Karpas-422 (cell line): ENCODE measurements at regions not wholly inside any gene's neighbourhood (a gene's known extent, or its start where the extent isn't known, plus 50 kb on each side); places are given as distances from the start of the nearest gene placed in this dataset.
"Not testable (repeated sequence)": the region's sequence is repeated elsewhere in the genome, so short reads cannot be mapped to it uniquely, and the experiment has no call there.

Experiments used
- DNase-seq: peaks from one replicate; pipeline ENCODE4 v3.0.0-alpha.2; 2015
- H2AFZ ChIP-seq: fragments of 200-600 bp; sonication (generic); 2 replicates; pipeline ENCODE4 v1.6.1; 2014; ENCODE audit warnings: antibody characterized with exemption, low read length, mixed read lengths
- H3K27ac ChIP-seq: fragments of 200-600 bp; sonication (generic); 2 replicates; pipeline ENCODE4 v1.5.1; 2014; ENCODE audit warnings: mild to moderate bottlenecking, low read length, moderate library complexity
- H3K27me3 ChIP-seq: fragments of 200-600 bp; sonication (generic); 2 replicates; pipeline ENCODE4 v1.6.1; 2014; ENCODE audit warnings: low read length, mixed read lengths
- H3K36me3 ChIP-seq: fragments of 200-600 bp; sonication (generic); 2 replicates; pipeline ENCODE4 v1.6.1; 2014; ENCODE audit warnings: low read length, mixed read lengths; ENCODE audit not compliant: insufficient read depth
- H3K4me1 ChIP-seq: fragments of 200-600 bp; sonication (generic); 2 replicates; pipeline ENCODE4 v1.6.1; 2014; ENCODE audit warnings: mild to moderate bottlenecking, low read length, mixed read lengths
- H3K4me2 ChIP-seq: fragments of 200-600 bp; sonication (generic); 2 replicates; pipeline ENCODE4 v1.6.1; 2014; ENCODE audit warnings: low read length, low read depth, mild to moderate bottlenecking; ENCODE audit not compliant: poor library complexity, severe bottlenecking
- H3K4me3 ChIP-seq: fragments of 200-600 bp; sonication (generic); 2 replicates; pipeline ENCODE4 v1.5.1; 2014; ENCODE audit warnings: mild to moderate bottlenecking, antibody characterized with exemption, low read length, mixed read lengths
- H3K79me2 ChIP-seq: fragments of 200-600 bp; sonication (generic); 2 replicates; pipeline ENCODE4 v1.6.1; 2014; ENCODE audit warnings: mild to moderate bottlenecking, low read length, mixed read lengths
- H3K9ac ChIP-seq: fragments of 200-600 bp; sonication (generic); 2 replicates; pipeline ENCODE4 v1.6.0; 2014; ENCODE audit warnings: low read length
- H3K9me2 ChIP-seq: fragments of 200-600 bp; sonication (generic), shearing (Covaris generic); replicated peaks from 2 replicates; pipeline ENCODE4 v1.6.0; 2014; ENCODE audit warnings: mild to moderate bottlenecking, low read length, moderate library complexity; ENCODE audit not compliant: insufficient read depth
- H3K9me3 ChIP-seq: fragments of 300-700, 200-600 bp; sonication (generic); 2 replicates; pipeline ENCODE4 v1.6.1; 2014; ENCODE audit warnings: low read length, mixed read lengths
- H4K20me1 ChIP-seq: fragments of 200-600 bp; sonication (generic); 2 replicates; pipeline ENCODE4 v1.6.1; 2014; ENCODE audit warnings: mild to moderate bottlenecking, antibody characterized with exemption, low read length, low read depth; ENCODE audit not compliant: insufficient read depth

- Histone ChIP-seq H4K20me1 (no peaks in the 10 kb centered on the region), H3K79me2 (no peaks in the 10 kb centered on the region), H3K4me2 (no peak overlapping the region), H3K4me1 (no peaks in the 10 kb centered on the region), H2AFZ (no peak overlapping the region), H3K36me3 (no peaks in the 10 kb centered on the region), H3K9ac (no peak overlapping the region), H3K27me3 (no peaks in the 10 kb centered on the region), H3K27ac (no peak overlapping the region), H3K9me2 (no peaks in the 10 kb centered on the region), H3K4me3 (no peak overlapping the region), H3K9me3 (no peaks in the 10 kb centered on the region)
- no peak for DNase-seq
These were observed 315.1 kb downstream of the THBS2 start for GRCh38 chr6:168938546-168938945.

- H3K4me2 ChIP-seq, result no peak overlapping the region
- H3K4me1 ChIP-seq, result no peaks in the 10 kb centered on the region
- no peak overlapping the region for H3K4me3 ChIP-seq
- H4K20me1 ChIP-seq, result no peaks in the 10 kb centered on the region
- no peaks in the 10 kb centered on the region for H3K79me2 ChIP-seq
- no peaks in the 10 kb centered on the region for H3K36me3 ChIP-seq
- DNase-seq, result no peak
- peaks cover 4% of the 10 kb centered on the region; the same call in 1 of the 2 replicates for H3K9me3 ChIP-seq
- H2AFZ ChIP-seq, result no peak overlapping the region
- no peak overlapping the region for H3K27ac ChIP-seq
- no peaks in the 10 kb centered on the region for H3K9me2 ChIP-seq
- H3K9ac ChIP-seq, result no peak overlapping the region
- no peaks in the 10 kb centered on the region for H3K27me3 ChIP-seq
These were observed 316.6 kb downstream of the THBS2 start for GRCh38 chr6:168937054-168937453.

- Histone ChIP-seq H3K4me1 (no peaks in the 10 kb centered on the region), H3K4me2 (no peak overlapping the region)
These were observed 318.0 kb downstream of the THBS2 start for GRCh38 chr6:168935628-168936010.

GRCh38 chr6:168934660-168935627 is 318.7 kb downstream of the THBS2 start:
- Histone ChIP-seq H3K9me2 (no peaks in the 10 kb centered on the region), H3K79me2 (no peaks in the 10 kb centered on the region), H3K27me3 (no peaks in the 10 kb centered on the region), H3K9me3 (peaks cover 4% of the 10 kb centered on the region; the same call in 1 of the 2 replicates), H3K27ac (no peak overlapping the region), H2AFZ (no peak overlapping the region), H3K4me1 (no peaks in the 10 kb centered on the region), H3K9ac (no peak overlapping the region), H3K36me3 (no peaks in the 10 kb centered on the region), H3K4me2 (no peak overlapping the region), H4K20me1 (no peaks in the 10 kb centered on the region), H3K4me3 (no peak overlapping the region)
- DNase-seq, result no peak

More at GRCh38 chr6:168935628-168936010, 318.0 kb downstream of the THBS2 start:
- DNase-seq, result no peak
- Histone ChIP-seq H3K79me2 (no peaks in the 10 kb centered on the region), H3K27me3 (no peaks in the 10 kb centered on the region), H3K9ac (no peak overlapping the region), H3K4me3 (no peak overlapping the region), H2AFZ (no peak overlapping the region), H4K20me1 (no peaks in the 10 kb centered on the region), H3K27ac (no peak overlapping the region), H3K9me2 (no peaks in the 10 kb centered on the region), H3K36me3 (no peaks in the 10 kb centered on the region), H3K9me3 (peaks cover 4% of the 10 kb centered on the region; the same call in 1 of the 2 replicates)

GRCh38 chr6:168932171-168932570 is 321.5 kb downstream of the THBS2 start:
- H3K9me2 ChIP-seq, result not testable (repeated sequence)

GRCh38 chr6:168931072-168931471 is 322.6 kb downstream of the THBS2 start:
- not testable (repeated sequence) for H3K4me2 ChIP-seq, H3K79me2 ChIP-seq, H3K9ac ChIP-seq, H4K20me1 ChIP-seq, DNase-seq, H3K27ac ChIP-seq, H3K9me3 ChIP-seq, H3K4me1 ChIP-seq, H3K4me3 ChIP-seq, H3K36me3 ChIP-seq, H3K9me2 ChIP-seq, H2AFZ ChIP-seq, H3K27me3 ChIP-seq

More at GRCh38 chr6:168932171-168932570, 321.5 kb downstream of the THBS2 start:
- not testable (repeated sequence) for H4K20me1 ChIP-seq, H3K27ac ChIP-seq, H2AFZ ChIP-seq, H3K4me3 ChIP-seq, H3K9me3 ChIP-seq, H3K36me3 ChIP-seq, H3K27me3 ChIP-seq, H3K9ac ChIP-seq, H3K4me2 ChIP-seq, H3K4me1 ChIP-seq, DNase-seq, H3K79me2 ChIP-seq

GRCh38 chr6:168929871-168930450 is 323.7 kb downstream of the THBS2 start:
- Histone ChIP-seq H3K4me1 (no peaks in the 10 kb centered on the region), H3K27ac (no peak overlapping the region), H2AFZ (no peak overlapping the region), H3K27me3 (no peaks in the 10 kb centered on the region), H3K9ac (no peak overlapping the region), H3K9me3 (peaks cover 4% of the 10 kb centered on the region; the same call in 1 of the 2 replicates), H4K20me1 (no peaks in the 10 kb centered on the region), H3K4me2 (no peak overlapping the region), H3K36me3 (no peaks in the 10 kb centered on the region), H3K79me2 (no peaks in the 10 kb centered on the region), H3K4me3 (no peak overlapping the region), H3K9me2 (no peaks in the 10 kb centered on the region)
- DNase-seq, result no peak

GRCh38 chr6:168928012-168928411 is 325.6 kb downstream of the THBS2 start:
- peaks cover 4% of the 10 kb centered on the region; the same call in 1 of the 2 replicates for H3K9me3 ChIP-seq
- H3K4me1 ChIP-seq, result no peaks in the 10 kb centered on the region
- no peaks in the 10 kb centered on the region for H3K79me2 ChIP-seq
- H2AFZ ChIP-seq, result no peak overlapping the region
- H3K9me2 ChIP-seq, result no peaks in the 10 kb centered on the region
- no peaks in the 10 kb centered on the region for H3K36me3 ChIP-seq
- no peaks in the 10 kb centered on the region for H3K27me3 ChIP-seq
- no peak overlapping the region for H3K9ac ChIP-seq
- DNase-seq, result no peak
- no peak overlapping the region for H3K4me2 ChIP-seq
- H3K27ac ChIP-seq, result no peak overlapping the region
- no peak overlapping the region for H3K4me3 ChIP-seq
- H4K20me1 ChIP-seq, result no peaks in the 10 kb centered on the region
